NCI-H146 (cell line): ENCODE measurements at regions not wholly inside any gene's neighbourhood (a gene's known extent, or its start where the extent isn't known, plus 50 kb on each side); places are given as distances from the start of the nearest gene placed in this dataset.

ENCODE experiments used
- DNase-seq: peaks from one replicate; lab custom pipeline; 2025; lab: John Stamatoyannopoulos, UW

DNA sequence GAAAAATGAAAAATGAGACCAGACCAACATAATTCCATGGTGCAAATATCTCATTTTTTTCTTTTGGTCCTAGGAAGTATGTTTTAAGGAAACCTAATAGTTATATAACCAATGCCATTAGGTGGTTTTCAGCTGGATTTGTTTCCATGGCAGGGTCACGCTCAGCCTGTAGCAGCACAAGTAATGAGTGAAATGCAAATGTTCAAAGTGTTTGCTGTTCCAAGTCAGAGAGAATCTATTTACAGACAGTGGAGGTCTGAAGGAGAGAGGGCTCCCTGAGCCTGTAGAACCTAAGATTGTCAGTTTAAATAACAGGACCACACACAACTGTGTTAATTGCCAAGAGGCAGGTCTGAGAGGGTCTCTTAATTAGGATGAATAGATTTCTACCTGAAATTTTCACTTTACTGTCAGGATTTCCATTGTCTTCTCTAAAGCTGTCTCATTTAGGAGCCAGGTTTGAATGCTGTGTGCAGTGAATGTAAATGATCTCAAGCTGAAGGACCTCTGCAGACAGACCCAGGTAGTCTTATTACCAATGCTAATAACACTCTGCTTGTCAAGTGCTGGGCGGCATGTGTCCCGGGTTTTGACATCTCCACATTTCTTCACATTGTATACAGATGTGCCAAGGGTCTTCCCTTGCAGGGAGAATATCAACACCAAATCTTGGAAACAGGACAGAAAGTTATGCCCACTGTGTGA, 317.3 kb upstream of the NECTIN3 start:
- DNase-seq = no peak

GRCh38 chr3:110755345-110755744, 316.3 kb upstream of the NECTIN3 start:
- DNase-seq = no peak

DNA sequence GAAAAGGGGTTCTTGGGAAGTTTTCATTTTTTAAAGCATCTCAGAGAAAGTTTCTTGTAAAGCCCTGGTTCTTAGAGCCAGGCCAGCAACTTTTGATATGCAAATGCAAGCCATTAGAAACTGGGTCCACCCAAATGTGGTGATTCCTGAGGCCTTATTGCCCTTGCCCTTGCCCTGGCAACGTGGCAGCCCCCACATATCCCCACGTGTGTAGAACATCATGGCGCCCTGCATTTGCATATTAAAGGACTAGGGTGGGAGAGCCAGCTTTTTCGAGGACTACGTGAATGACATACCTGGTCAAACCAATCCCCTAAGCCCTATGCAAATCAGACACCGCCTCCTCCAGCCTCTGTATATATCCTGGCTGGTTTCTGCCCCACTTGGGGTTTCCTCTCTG, 314.9 kb upstream of the NECTIN3 start:
- DNase-seq = no peak

DNA sequence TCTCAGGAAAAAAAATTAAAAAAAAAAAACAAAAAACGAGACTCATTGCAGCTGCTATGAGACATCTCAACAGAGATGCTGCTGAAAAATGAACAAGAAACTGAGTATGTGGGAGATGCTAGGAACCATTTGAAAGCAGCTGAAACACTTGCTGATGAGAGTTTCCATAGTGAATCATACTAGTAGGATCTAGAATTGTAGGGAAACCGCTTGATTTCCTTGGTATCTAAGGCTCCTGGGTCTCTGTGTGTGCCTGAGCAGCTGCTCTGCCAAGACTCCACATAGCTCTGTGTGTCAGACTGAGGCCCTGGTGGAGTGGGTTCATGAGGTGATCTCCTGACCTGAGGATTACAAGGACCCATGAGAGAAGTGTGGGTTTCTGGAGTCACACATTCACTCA, 313.4 kb upstream of the NECTIN3 start:
- DNase-seq = no peak

GRCh38 chr3:110767156-110767555, 304.5 kb upstream of the NECTIN3 start:
- no peak for DNase-seq

DNA sequence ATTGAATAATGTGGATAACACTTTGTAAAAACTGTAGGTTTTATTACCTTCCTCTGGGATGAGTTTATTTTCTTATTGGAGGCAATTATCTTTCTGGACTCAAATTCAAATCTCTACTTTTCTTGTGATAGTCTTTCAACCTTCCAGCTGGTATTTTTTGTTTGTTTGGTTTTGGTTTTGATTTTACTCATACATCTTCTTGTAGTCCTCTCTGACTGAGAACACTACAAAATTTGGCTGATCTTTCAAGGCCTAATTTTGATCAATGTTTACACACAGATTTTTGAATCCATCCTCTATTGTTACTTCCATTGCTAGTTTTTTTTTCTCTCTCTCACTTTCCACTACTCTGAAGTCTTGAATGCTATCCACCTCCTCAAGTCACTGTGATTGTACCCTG, 303.8 kb upstream of the NECTIN3 start:
- DNase-seq = no peak

- no peak for DNase-seq
Measured at GRCh38 chr3:110773413-110773954, 298.1 kb upstream of the NECTIN3 start.

GRCh38 chr3:110774496-110775265, 296.9 kb upstream of the NECTIN3 start:
- DNase-seq = no peak

DNA sequence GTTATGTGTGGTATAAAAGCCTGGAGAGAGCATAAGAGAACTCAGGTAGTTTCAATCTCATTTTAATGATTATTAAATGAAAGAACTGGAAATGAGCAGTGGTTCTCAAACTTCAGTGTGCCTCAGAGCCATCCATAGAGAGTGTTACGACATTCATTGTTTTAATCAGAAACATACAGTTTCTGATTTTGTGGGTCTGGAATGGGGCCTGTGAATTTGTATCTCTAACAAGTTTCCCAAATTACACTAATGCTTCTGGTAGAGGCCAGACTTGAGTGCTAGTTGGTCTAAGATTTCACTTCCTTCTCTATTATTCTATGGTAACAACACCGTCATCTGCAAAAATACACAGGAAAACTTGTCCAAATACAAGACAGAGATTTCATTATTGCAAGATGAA, 292.0 kb upstream of the NECTIN3 start:
- DNase-seq = no peak

- no peak for DNase-seq
Measured at GRCh38 chr3:110783541-110783940, 288.1 kb upstream of the NECTIN3 start.

- DNase-seq = no peak
Measured at GRCh38 chr3:110788794-110789193, 282.8 kb upstream of the NECTIN3 start.

DNA sequence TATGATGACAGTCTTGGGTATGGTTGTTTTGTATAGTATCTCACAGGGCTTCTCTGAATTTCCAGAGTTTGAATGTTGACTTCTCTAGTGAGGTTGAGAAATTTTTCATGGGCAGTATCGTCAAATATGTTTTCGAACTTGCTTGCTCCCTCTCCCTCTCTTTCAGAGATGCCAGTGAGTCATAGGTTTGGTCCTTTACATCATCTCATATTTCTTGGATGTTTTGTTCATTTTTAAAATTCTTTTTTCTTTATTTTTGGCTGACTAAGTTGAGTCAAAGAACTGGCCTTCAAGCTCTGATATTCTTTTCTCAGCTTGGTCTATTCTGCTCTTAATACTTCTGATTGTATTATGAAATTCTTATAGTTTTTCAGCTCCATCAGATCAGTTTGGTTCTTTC, 282.3 kb upstream of the NECTIN3 start:
- DNase-seq = no peak

DNA sequence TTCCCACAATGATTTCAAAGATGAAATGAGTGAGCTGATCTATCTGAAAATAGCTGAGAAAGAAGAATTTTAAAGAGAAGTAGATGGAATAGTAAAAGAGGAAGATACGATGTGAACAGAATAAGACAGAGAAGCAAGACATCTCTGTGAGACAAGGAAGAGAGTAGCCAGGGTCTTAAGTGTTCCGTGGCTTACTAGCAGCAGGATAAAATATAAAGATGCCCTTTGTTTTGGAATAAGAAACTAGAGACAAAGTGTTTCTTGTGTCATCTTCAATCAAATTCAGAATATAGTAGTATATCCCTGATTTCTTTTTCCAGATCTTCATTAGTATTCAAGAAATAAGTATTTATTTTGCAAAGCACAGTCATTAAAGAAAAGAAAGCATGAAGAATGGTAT, 281.0 kb upstream of the NECTIN3 start:
- DNase-seq = no peak

DNA sequence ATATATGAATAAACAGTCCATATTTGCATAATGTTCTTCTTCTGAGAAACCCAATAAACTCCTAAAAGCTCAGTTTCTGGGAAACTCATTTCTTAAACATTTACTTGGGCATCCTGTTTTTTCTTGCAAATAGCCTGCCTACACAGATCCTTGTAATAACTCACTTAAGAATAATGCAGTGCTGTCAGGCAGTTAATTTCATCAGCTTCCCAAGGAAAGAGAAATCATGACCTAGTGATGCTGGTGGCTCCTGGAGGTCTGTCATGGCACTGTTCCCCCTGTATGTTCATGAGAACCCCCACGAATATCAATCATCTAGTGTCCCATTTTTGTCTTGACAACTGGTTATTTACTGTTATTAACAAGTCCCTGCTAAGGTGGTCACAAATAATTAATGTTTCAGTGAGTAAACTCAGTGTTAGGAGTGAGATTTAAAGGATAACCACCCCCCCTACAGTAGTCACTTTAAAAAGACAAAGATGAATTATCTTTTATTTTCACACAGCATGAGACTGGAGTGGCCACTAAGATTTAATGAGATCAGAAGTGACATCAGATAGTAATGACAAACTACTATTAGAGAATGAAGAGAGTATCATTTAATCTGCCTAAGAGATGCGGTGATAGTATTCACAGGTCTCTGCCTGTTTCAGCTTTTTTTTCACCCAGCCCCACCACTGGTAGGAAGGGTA, 279.5 kb upstream of the NECTIN3 start:
- no peak for DNase-seq

DNA sequence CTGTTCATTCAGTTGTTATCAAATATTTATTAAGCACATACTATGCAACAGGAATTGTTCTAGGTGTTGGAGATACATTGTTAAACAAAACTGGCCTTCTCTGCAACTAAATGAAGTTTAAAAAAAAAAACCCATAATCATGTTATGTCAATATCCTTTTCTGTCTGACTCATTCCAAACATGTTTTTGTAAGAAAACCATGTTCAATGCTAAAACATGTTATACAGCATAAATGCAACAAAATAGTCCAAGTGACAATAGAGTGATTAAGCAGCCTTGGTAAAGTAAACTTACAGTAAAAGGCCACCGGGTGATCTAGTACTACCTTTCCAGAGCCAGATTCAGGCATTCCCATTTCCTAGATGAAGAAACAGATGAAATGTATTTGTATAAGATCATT, 278.0 kb upstream of the NECTIN3 start:
- DNase-seq = no peak

GRCh38 chr3:110795163-110795562, 276.5 kb upstream of the NECTIN3 start:
- no peak for DNase-seq

GRCh38 chr3:110799271-110799670, 272.3 kb upstream of the NECTIN3 start:
- DNase-seq = no peak

DNA sequence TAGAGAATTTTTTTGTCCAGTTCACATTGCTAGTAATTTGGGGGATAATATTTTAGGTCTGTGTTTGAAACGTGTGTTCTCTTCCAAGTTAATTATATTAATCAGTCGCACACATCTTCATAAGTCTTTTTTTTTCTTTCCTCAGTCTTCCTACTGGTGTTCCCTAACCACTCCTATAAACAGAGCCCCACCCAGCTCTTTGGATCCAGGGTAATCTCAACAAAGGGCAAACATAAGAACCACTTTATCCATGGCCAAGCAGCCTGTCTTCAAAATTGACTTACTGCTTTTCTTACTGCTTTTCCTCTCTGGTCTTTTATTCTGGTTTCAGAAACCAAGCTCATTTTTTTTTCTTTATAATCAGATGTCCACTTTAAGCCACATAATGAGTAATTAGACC, 266.8 kb upstream of the NECTIN3 start:
- no peak for DNase-seq

GRCh38 chr3:110806924-110807323, 264.7 kb upstream of the NECTIN3 start:
- no peak for DNase-seq

GRCh38 chr3:110808630-110809029, 263.0 kb upstream of the NECTIN3 start:
- no peak for DNase-seq

DNA sequence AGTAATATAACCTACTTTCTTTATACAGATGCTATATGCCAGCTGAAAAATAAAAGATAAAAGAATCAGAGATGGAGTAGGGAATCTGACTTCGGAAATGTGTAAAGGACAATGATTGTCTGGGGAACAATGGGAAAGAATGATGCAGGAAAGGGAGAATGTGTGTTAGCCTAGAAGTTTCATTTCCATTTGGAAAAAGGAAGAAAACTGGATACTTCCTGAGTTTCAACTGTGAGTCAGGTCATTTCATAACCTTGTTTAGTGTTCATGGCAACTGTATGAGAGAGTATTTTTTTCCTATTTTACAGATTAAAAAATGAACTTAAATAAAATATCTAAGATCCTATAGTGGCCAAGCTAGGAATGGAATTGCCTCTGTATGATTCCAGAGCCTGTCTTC, 261.3 kb upstream of the NECTIN3 start:
- no peak for DNase-seq

- no peak for DNase-seq
Measured at GRCh38 chr3:110811050-110811449, 260.6 kb upstream of the NECTIN3 start.

- DNase-seq = no peak
Measured at GRCh38 chr3:110813541-110813940, 258.1 kb upstream of the NECTIN3 start.
